ENCODE measurements at regions not wholly inside any gene's neighbourhood (a gene's known extent, or its start where the extent isn't known, plus 50 kb on each side); places are given as distances from the start of the nearest gene placed in this dataset.

DNA sequence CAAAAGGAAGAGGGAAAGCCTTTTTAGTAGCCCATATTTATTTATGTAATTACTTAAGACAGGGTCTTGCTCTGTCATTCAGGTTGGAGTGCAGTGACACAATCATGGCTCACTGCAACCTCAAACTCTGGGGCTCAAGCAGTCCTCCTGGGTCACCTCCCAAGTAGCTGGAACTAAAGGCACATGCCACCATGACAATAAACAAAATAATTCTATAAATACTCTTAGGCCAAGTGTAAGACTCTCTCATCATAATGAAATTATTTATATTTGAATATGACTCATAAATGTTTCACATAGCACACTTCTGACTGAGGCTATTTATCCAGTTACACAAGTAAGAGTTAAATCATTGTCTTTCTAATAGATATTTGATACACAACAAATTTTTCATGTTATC lies 314.7 kb downstream of the AMY1C start:
- Mint-ChIP-seq H3K27me3 (ENCODE audit: insufficient read depth, unreplicated experiment) (no peaks in the 10 kb centered on the region), H3K9me3 (ENCODE audit: unreplicated experiment) (no peaks in the 10 kb centered on the region), H3K4me3 (ENCODE audit: unreplicated experiment) (no peak overlapping the region), H3K36me3 (ENCODE audit: insufficient read depth, unreplicated experiment) (no peaks in the 10 kb centered on the region), H3K27ac (ENCODE audit: unreplicated experiment) (no peak overlapping the region), H3K4me1 (ENCODE audit: low read depth, unreplicated experiment) (no peaks in the 10 kb centered on the region)
- no peaks in the 10 kb centered on the region for H3K27me3 ChIP-seq (replicated peaks; ENCODE audit: control insufficient read depth, insufficient read depth, low read length)
- H3K4me1 ChIP-seq = no peaks in the 10 kb centered on the region
- DNase-seq = no peak
- TF ChIP-seq CTCF (IDR thresholded peaks at IDR 0.05; ENCODE audit: insufficient read depth in 1 of 2, low read depth in 1 of 2, low read length in 1 of 2, severe bottlenecking in 1 of 2, unreplicated experiment in 1 of 2) = no peak
- H3K36me3 ChIP-seq (ENCODE audit: control insufficient read depth, insufficient read depth, low read length) = no peaks in the 10 kb centered on the region
- CTCF ChIA-PET = no interaction called here
- H3K4me3 ChIP-seq (ENCODE audit: low read depth, low read length) = no peak overlapping the region
- intact Hi-C loops (cut with micrococcal nuclease; ENCODE audit: unreplicated experiment) = no loop called here
- no TSS peak for BruUV-seq (replicated peaks)
- H3K9me3 ChIP-seq = no peaks in the 10 kb centered on the region
- POLR2A ChIA-PET = no interaction called here

DNA sequence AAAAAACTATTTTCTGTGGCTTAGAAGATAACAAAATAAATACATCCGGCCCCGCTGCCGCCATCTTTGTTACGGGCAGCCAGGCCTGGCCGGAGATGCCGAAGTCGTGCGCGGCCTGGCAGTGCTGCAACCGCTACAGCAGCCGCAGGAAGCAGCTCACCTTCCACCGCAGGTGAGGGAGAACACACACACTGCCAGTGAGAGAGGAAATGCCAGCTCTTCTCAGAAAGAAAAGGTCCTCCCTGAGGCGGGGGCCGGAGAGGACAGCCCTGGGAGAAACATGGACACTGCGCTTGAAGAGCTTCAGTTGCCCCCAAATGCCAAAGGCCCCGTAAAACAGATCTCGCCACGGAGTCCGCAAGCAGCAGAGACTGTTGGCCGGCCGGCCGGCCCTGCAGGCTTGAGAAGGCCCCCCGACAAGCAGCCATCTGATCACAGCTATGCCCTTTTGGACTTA lies 323.2 kb downstream of the AMY1C start:
- Mint-ChIP-seq H3K4me1 (ENCODE audit: low read depth, unreplicated experiment) (no peaks in the 10 kb centered on the region), H3K36me3 (ENCODE audit: insufficient read depth, unreplicated experiment) (no peaks in the 10 kb centered on the region), H3K4me3 (ENCODE audit: unreplicated experiment) (no peak overlapping the region), H3K27me3 (ENCODE audit: insufficient read depth, unreplicated experiment) (no peaks in the 10 kb centered on the region), H3K9me3 (ENCODE audit: unreplicated experiment) (no peaks in the 10 kb centered on the region), H3K27ac (ENCODE audit: unreplicated experiment) (no peak overlapping the region)
- H3K4me3 ChIP-seq (ENCODE audit: low read depth, low read length) = no peak overlapping the region
- ChIA-PET POLR2A (no interaction called here), CTCF (no interaction called here)
- H3K9me3 ChIP-seq = no peaks in the 10 kb centered on the region
- no peak for TF ChIP-seq CTCF (IDR thresholded peaks at IDR 0.05; ENCODE audit: insufficient read depth in 1 of 2, low read depth in 1 of 2, low read length in 1 of 2, severe bottlenecking in 1 of 2, unreplicated experiment in 1 of 2)
- no peak for DNase-seq
- intact Hi-C loops (cut with micrococcal nuclease; ENCODE audit: unreplicated experiment) = no loop called here
- H3K4me1 ChIP-seq = no peaks in the 10 kb centered on the region
- no TSS peak for BruUV-seq (replicated peaks)
- H3K36me3 ChIP-seq (ENCODE audit: control insufficient read depth, insufficient read depth, low read length) = no peaks in the 10 kb centered on the region
- no peaks in the 10 kb centered on the region for H3K27me3 ChIP-seq (replicated peaks; ENCODE audit: control insufficient read depth, insufficient read depth, low read length)

- Mint-ChIP-seq H3K27me3 (ENCODE audit: insufficient read depth, unreplicated experiment) (no peaks in the 10 kb centered on the region), H3K27ac (ENCODE audit: unreplicated experiment) (no peak overlapping the region)
- CTCF ChIA-PET = no interaction called here
These were observed 323.8 kb downstream of the AMY1C start for GRCh38 chr1:104073463-104073902.

More at GRCh38 chr1:104073463-104073902, 323.8 kb downstream of the AMY1C start:
- intact Hi-C loops (cut with micrococcal nuclease; ENCODE audit: unreplicated experiment) = no loop called here
- no peak for TF ChIP-seq CTCF (IDR thresholded peaks at IDR 0.05; ENCODE audit: insufficient read depth in 1 of 2, low read depth in 1 of 2, low read length in 1 of 2, severe bottlenecking in 1 of 2, unreplicated experiment in 1 of 2)
- Histone ChIP-seq H3K4me1 (no peaks in the 10 kb centered on the region), H3K36me3 (ENCODE audit: control insufficient read depth, insufficient read depth, low read length) (no peaks in the 10 kb centered on the region), H3K9me3 (no peaks in the 10 kb centered on the region), H3K4me3 (ENCODE audit: low read depth, low read length) (no peak overlapping the region), H3K27me3 (replicated peaks; ENCODE audit: control insufficient read depth, insufficient read depth, low read length) (no peaks in the 10 kb centered on the region)
- BruUV-seq (replicated peaks) = no TSS peak
- POLR2A ChIA-PET = no interaction called here
- H3K4me3 Mint-ChIP-seq (ENCODE audit: unreplicated experiment) = no peak overlapping the region
- no peak for DNase-seq
- H3K4me1 Mint-ChIP-seq (ENCODE audit: low read depth, unreplicated experiment) = no peaks in the 10 kb centered on the region
- no peaks in the 10 kb centered on the region for H3K36me3 Mint-ChIP-seq (ENCODE audit: insufficient read depth, unreplicated experiment)
- no peaks in the 10 kb centered on the region for H3K9me3 Mint-ChIP-seq (ENCODE audit: unreplicated experiment)
